AG04450 (cell line): ENCODE measurements at regions not wholly inside any gene's neighbourhood (a gene's known extent, or its start where the extent isn't known, plus 50 kb on each side); places are given as distances from the start of the nearest gene placed in this dataset.

Source experiments
- CTCF ChIA-PET: fragments of 300-600, 350-600 bp; formaldehyde crosslinking; extraction: SDS; loops from one replicate; lab custom pipeline; 2022; ENCODE audit warnings: antibody characterized with exemption, inconsistent platforms; lab: Charles Lee
- POLR2A ChIA-PET: fragments of 350-600 bp; formaldehyde crosslinking; extraction: SDS; loops from one replicate; lab custom pipeline; 2021; ENCODE audit warnings: antibody characterized with exemption, inconsistent platforms; lab: Yijun Ruan, JAX
- DNase-seq: peaks from one replicate; pipeline ENCODE4 v3.0.0-alpha.2; 2011; ENCODE audit warnings: low read depth, low spot score
- H3K27ac ChIP-seq: one replicate; pipeline ENCODE4 v1.5.1; 2012; ENCODE audit warnings: low read depth, low read length, control low read depth
- H3K27me3 ChIP-seq: one replicate; pipeline ENCODE4 v1.6.0; 2012; ENCODE audit warnings: low read length; ENCODE audit not compliant: control insufficient read depth, insufficient read depth
- H3K4me3 ChIP-seq: 2 replicates; pipeline ENCODE4 v1.5.1; 2011; ENCODE audit warnings: mild to moderate bottlenecking, low read depth, low read length, control low read depth
- H3K9me3 ChIP-seq: 2 replicates; pipeline ENCODE4 v1.5.1; 2012; ENCODE audit warnings: low read length; ENCODE audit not compliant: control insufficient read depth, insufficient read depth
- CTCF ChIP-seq: IDR thresholded peaks from 2 replicates; pipeline ENCODE4 v1.5.1; 2011; ENCODE audit warnings: low read depth, low read length, control low read depth, inconsistent platforms

- POLR2A ChIA-PET, result no interaction called here
- TF ChIP-seq CTCF, result no peak
- CTCF ChIA-PET, result no interaction called here
- Histone ChIP-seq H3K9me3 (no peaks in the 10 kb centered on the region), H3K4me3 (no peak overlapping the region), H3K27me3 (no peaks in the 10 kb centered on the region), H3K27ac (no peak overlapping the region)
- no peak for DNase-seq
Measured at GRCh38 chr13:44259045-44260027, 114.3 kb upstream of the SERP2 start.

GRCh38 chr13:44260336-44260735 is 113.3 kb upstream of the SERP2 start:
- CTCF ChIA-PET, result no interaction called here
- H3K9me3 ChIP-seq, result no peaks in the 10 kb centered on the region
- no peaks in the 10 kb centered on the region for H3K27me3 ChIP-seq
- no peak for DNase-seq
- TF ChIP-seq CTCF, result no peak
- H3K4me3 ChIP-seq, result no peak overlapping the region
- POLR2A ChIA-PET, result no interaction called here
- no peak overlapping the region for H3K27ac ChIP-seq

- H3K27me3 ChIP-seq, result no peaks in the 10 kb centered on the region
- H3K27ac ChIP-seq, result no peak overlapping the region
- H3K4me3 ChIP-seq, result no peak overlapping the region
- TF ChIP-seq CTCF, result no peak
- no peaks in the 10 kb centered on the region for H3K9me3 ChIP-seq
- DNase-seq, result no peak
- CTCF ChIA-PET, result no interaction called here
- POLR2A ChIA-PET, result no interaction called here
Measured at GRCh38 chr13:44263751-44264620, 109.6 kb upstream of the SERP2 start.

- no peak for DNase-seq
- ChIA-PET POLR2A (no interaction called here), CTCF (interaction anchor here (1.0 to 1.1 kb wide), 2 partner anchors 15 to 171 kb away, joined by 3 read pairs; no protein-coding TSS in a partner anchor)
- Histone ChIP-seq H3K27me3 (no peaks in the 10 kb centered on the region), H3K27ac (no peak overlapping the region), H3K4me3 (no peak overlapping the region), H3K9me3 (no peaks in the 10 kb centered on the region)
- no peak for TF ChIP-seq CTCF
Measured at GRCh38 chr13:44266305-44266704, 107.3 kb upstream of the SERP2 start.
